ENCODE measurements at regions not wholly inside any gene's neighbourhood (a gene's known extent, or its start where the extent isn't known, plus 50 kb on each side); places are given as distances from the start of the nearest gene placed in this dataset.

- no peaks in the 10 kb centered on the region for H3F3A ChIP-seq (ENCODE audit: low read depth)
- H3K4me1 ChIP-seq (ENCODE audit: insufficient read depth, low read length, poor library complexity, severe bottlenecking), result peaks cover 22% of the 10 kb centered on the region
- TF ChIP-seq, protein P1, sequence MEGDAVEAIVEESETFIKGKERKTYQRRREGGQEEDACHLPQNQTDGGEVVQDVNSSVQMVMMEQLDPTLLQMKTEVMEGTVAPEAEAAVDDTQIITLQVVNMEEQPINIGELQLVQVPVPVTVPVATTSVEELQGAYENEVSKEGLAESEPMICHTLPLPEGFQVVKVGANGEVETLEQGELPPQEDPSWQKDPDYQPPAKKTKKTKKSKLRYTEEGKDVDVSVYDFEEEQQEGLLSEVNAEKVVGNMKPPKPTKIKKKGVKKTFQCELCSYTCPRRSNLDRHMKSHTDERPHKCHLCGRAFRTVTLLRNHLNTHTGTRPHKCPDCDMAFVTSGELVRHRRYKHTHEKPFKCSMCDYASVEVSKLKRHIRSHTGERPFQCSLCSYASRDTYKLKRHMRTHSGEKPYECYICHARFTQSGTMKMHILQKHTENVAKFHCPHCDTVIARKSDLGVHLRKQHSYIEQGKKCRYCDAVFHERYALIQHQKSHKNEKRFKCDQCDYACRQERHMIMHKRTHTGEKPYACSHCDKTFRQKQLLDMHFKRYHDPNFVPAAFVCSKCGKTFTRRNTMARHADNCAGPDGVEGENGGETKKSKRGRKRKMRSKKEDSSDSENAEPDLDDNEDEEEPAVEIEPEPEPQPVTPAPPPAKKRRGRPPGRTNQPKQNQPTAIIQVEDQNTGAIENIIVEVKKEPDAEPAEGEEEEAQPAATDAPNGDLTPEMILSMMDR (conservative IDR thresholded peaks at IDR 0.05; ENCODE audit: low read length), result no peak
- TF ChIP-seq EZH2phosphoT487 (IDR thresholded peaks at IDR 0.05; ENCODE audit: borderline replicate concordance), result no peak
- H3K4me3 ChIP-seq (ENCODE audit: low read length, poor library complexity, severe bottlenecking), result no peak overlapping the region
- H3K79me2 ChIP-seq (ENCODE audit: insufficient read depth, low read length), result no peaks in the 10 kb centered on the region
- H3K9me2 ChIP-seq (replicated peaks; ENCODE audit: low read depth, low read length), result no peaks in the 10 kb centered on the region
- H3K4me2 ChIP-seq (ENCODE audit: low read depth, low read length, poor library complexity, severe bottlenecking), result no peak overlapping the region
- H3K9ac ChIP-seq (ENCODE audit: low read depth, low read length, poor library complexity, severe bottlenecking), result no peak overlapping the region
- H3K36me3 ChIP-seq (ENCODE audit: insufficient read depth, low read length), result no peaks in the 10 kb centered on the region
- no peaks in the 10 kb centered on the region for H3K27me3 ChIP-seq (ENCODE audit: insufficient read depth, low read length, poor library complexity, severe bottlenecking)
- no peak overlapping the region for H2AFZ ChIP-seq (ENCODE audit: low read length)
- no peaks in the 10 kb centered on the region for H4K20me1 ChIP-seq (ENCODE audit: insufficient read depth, low read length, poor library complexity, severe bottlenecking)
- no peaks in the 10 kb centered on the region; the same call in 1 of the 2 replicates for H3K9me3 ChIP-seq (ENCODE audit: insufficient read depth, low read depth, low read length)
Observed at GRCh38 chr13:44271031-44271455, 102.6 kb upstream of the SERP2 start.

- peaks cover 27% of the 10 kb centered on the region for H3K4me1 ChIP-seq (ENCODE audit: insufficient read depth, low read length, poor library complexity, severe bottlenecking)
- no peak overlapping the region for H3K4me2 ChIP-seq (ENCODE audit: low read depth, low read length, poor library complexity, severe bottlenecking)
- H2AFZ ChIP-seq (ENCODE audit: low read length), result no peak overlapping the region
- H3K4me3 ChIP-seq (ENCODE audit: low read length, poor library complexity, severe bottlenecking), result no peak overlapping the region
- no peaks in the 10 kb centered on the region for H3K27me3 ChIP-seq (ENCODE audit: insufficient read depth, low read length, poor library complexity, severe bottlenecking)
- TF ChIP-seq, protein P1 (conservative IDR thresholded peaks at IDR 0.05; ENCODE audit: low read length), result no peak
- TF ChIP-seq EZH2phosphoT487 (IDR thresholded peaks at IDR 0.05; ENCODE audit: borderline replicate concordance), result no peak
- H4K20me1 ChIP-seq (ENCODE audit: insufficient read depth, low read length, poor library complexity, severe bottlenecking), result no peaks in the 10 kb centered on the region
- no peaks in the 10 kb centered on the region for H3K36me3 ChIP-seq (ENCODE audit: insufficient read depth, low read length)
- H3F3A ChIP-seq (ENCODE audit: low read depth), result no peaks in the 10 kb centered on the region
- no peaks in the 10 kb centered on the region for H3K79me2 ChIP-seq (ENCODE audit: insufficient read depth, low read length)
- H3K9me3 ChIP-seq (ENCODE audit: insufficient read depth, low read depth, low read length), result no peaks in the 10 kb centered on the region; the same call in 1 of the 2 replicates
- no peak overlapping the region for H3K9ac ChIP-seq (ENCODE audit: low read depth, low read length, poor library complexity, severe bottlenecking)
- H3K9me2 ChIP-seq (replicated peaks; ENCODE audit: low read depth, low read length), result no peaks in the 10 kb centered on the region
Observed at GRCh38 chr13:44271473-44271872, 102.2 kb upstream of the SERP2 start.

DNA sequence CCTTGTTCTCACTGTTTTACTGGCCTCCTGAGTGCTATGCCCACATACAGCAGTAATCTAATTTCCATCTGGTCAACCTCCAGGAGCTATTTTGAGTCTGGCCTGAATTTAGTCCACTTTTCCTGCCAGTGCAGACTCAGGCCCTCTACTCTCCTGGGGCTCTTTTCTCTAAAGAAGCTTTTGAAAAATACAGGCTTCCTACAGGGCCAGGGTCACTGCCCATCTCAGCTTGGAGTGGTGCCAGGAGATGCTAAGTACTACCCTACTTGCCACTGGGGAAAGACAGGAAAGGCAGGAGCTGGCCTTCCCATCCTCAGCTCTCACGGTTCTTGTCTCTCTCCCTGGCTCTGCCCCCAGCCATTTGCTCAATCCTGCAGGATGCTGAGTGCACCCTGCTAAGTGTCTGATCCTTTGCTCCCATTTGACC lies 101.7 kb upstream of the SERP2 start:
- Histone ChIP-seq H3K79me2 (ENCODE audit: insufficient read depth, low read length) (no peaks in the 10 kb centered on the region), H3K4me2 (ENCODE audit: low read depth, low read length, poor library complexity, severe bottlenecking) (no peak overlapping the region), H2AFZ (ENCODE audit: low read length) (no peak overlapping the region), H3K4me3 (ENCODE audit: low read length, poor library complexity, severe bottlenecking) (no peak overlapping the region), H3F3A (ENCODE audit: low read depth) (no peaks in the 10 kb centered on the region), H3K27me3 (ENCODE audit: insufficient read depth, low read length, poor library complexity, severe bottlenecking) (no peaks in the 10 kb centered on the region), H3K9ac (ENCODE audit: low read depth, low read length, poor library complexity, severe bottlenecking) (no peak overlapping the region), H4K20me1 (ENCODE audit: insufficient read depth, low read length, poor library complexity, severe bottlenecking) (no peaks in the 10 kb centered on the region), H3K36me3 (ENCODE audit: insufficient read depth, low read length) (no peaks in the 10 kb centered on the region), H3K9me2 (replicated peaks; ENCODE audit: low read depth, low read length) (no peaks in the 10 kb centered on the region), H3K4me1 (ENCODE audit: insufficient read depth, low read length, poor library complexity, severe bottlenecking) (peaks cover 27% of the 10 kb centered on the region), H3K9me3 (ENCODE audit: insufficient read depth, low read depth, low read length) (no peaks in the 10 kb centered on the region)
- TF ChIP-seq EZH2phosphoT487 (IDR thresholded peaks at IDR 0.05; ENCODE audit: borderline replicate concordance), result no peak
- TF ChIP-seq, protein P1 (conservative IDR thresholded peaks at IDR 0.05; ENCODE audit: low read length), result no peak
